H1 (cell line): ENCODE measurements at regions not wholly inside any gene's neighbourhood (a gene's known extent, or its start where the extent isn't known, plus 50 kb on each side); places are given as distances from the start of the nearest gene placed in this dataset.

Source experiments
- CTCF ChIA-PET: fragments of 300-600 bp; sonication (Branson Sonifier 250); formaldehyde crosslinking; loops from one replicate; lab custom pipeline; 2021; ENCODE audit not compliant: partially characterized antibody; lab: Charles Lee
- POLR2A ChIA-PET: fragments of 300-600 bp; sonication (Branson Sonifier 250); formaldehyde crosslinking; loops from one replicate; lab custom pipeline; 2021; ENCODE audit warnings: inconsistent platforms; ENCODE audit not compliant: partially characterized antibody; lab: Charles Lee
- DNase-seq, 2 experiments: peaks; one replicate each; pipeline versions ENCODE4 v3.0.0 to v3.0.0-alpha.2; 2010 to 2022; ENCODE audit warnings: low spot score in 2 of 2, low read depth in 1 of 2, mixed read lengths in 1 of 2
- FAIRE-seq: peaks from 2 replicates; lab custom pipeline; 2011; peaks lifted over from hg19 to GRCh38; lab: Jason Lieb, UNC
- H2AFZ ChIP-seq: 2 replicates; pipeline ENCODE4 v1.8.1; 2012; ENCODE audit warnings: low read length, inconsistent platforms
- H2AK5ac ChIP-seq: 2 replicates; pipeline ENCODE4 v1.6.1; 2013; ENCODE audit warnings: low read depth, low read length
- H2BK120ac ChIP-seq: replicated peaks from 2 replicates; pipeline ENCODE3; 2013; ENCODE audit warnings: low read depth, low read length, inconsistent platforms
- H2BK12ac ChIP-seq: 2 replicates; pipeline ENCODE4 v1.6.1; 2013; ENCODE audit warnings: low read depth, low read length
- H2BK15ac ChIP-seq: 2 replicates; pipeline ENCODE4 v1.6.1; 2013; ENCODE audit warnings: low read length
- H2BK20ac ChIP-seq: 2 replicates; pipeline ENCODE4 v1.6.1; 2013; ENCODE audit warnings: low read length
- H2BK5ac ChIP-seq: 2 replicates; pipeline ENCODE4 v1.6.1; 2013; ENCODE audit warnings: low read depth, low read length
- H3K14ac ChIP-seq: 2 replicates; pipeline ENCODE4 v1.6.1; 2013; ENCODE audit warnings: inconsistent platforms; ENCODE audit not compliant: insufficient read length
- H3K18ac ChIP-seq: 2 replicates; pipeline ENCODE4 v1.6.1; 2013; ENCODE audit warnings: low read length; ENCODE audit errors: extremely low read depth
- H3K23ac ChIP-seq: 2 replicates; pipeline ENCODE4 v1.6.1; 2013; ENCODE audit warnings: inconsistent platforms; ENCODE audit not compliant: insufficient read length
- H3K23me2 ChIP-seq: 2 replicates; pipeline ENCODE4 v1.6.1; 2013; ENCODE audit warnings: low read depth, low read length
- H3K27ac ChIP-seq: 2 replicates; pipeline ENCODE4 v1.6.1; 2011; ENCODE audit warnings: low read depth, low read length, inconsistent platforms
- H3K27me3 ChIP-seq, 4 experiments: replicated peaks in 1 of 4; 1 replicate in 1 of 4; 2 replicates in 3 of 4; pipeline versions ENCODE4 v1.6.1 to v1.8.1; 2011 to 2013; ENCODE audit warnings: low read length in 3 of 4, mild to moderate bottlenecking in 3 of 4, inconsistent platforms in 2 of 4, mixed read lengths in 2 of 4, moderate library complexity in 1 of 4; ENCODE audit not compliant: control insufficient read depth in 3 of 4, insufficient read depth in 3 of 4; ENCODE audit errors: extremely low read depth in 1 of 4
- H3K36me3 ChIP-seq, 4 experiments: 2 replicates each; pipeline versions ENCODE4 v1.6.1 to v1.8.1; 2011 to 2013; ENCODE audit warnings: mild to moderate bottlenecking in 4 of 4, low read length in 3 of 4, moderate library complexity in 2 of 4, control low read depth in 1 of 4, inconsistent platforms in 1 of 4; ENCODE audit not compliant: insufficient read depth in 4 of 4, control insufficient read depth in 2 of 4
- H3K4ac ChIP-seq: replicated peaks from 2 replicates; pipeline ENCODE3; 2013; ENCODE audit warnings: low read length, low read depth, mixed read lengths, inconsistent platforms; ENCODE audit not compliant: insufficient read length
- H3K4me1 ChIP-seq, 4 experiments: replicated peaks in 1 of 4; 1 replicate in 1 of 4; 2 replicates in 3 of 4; pipeline versions ENCODE4 v1.6.1 to v1.8.1; 2011 to 2013; ENCODE audit warnings: low read length in 3 of 4, inconsistent platforms in 2 of 4, mixed read lengths in 1 of 4; ENCODE audit not compliant: insufficient read depth in 4 of 4, control insufficient read depth in 3 of 4
- H3K4me2 ChIP-seq, 2 experiments: 2 replicates each; pipeline versions ENCODE4 v1.6.1 to v1.8.1; 2011 to 2013; ENCODE audit warnings: low read depth in 2 of 2, low read length in 2 of 2, control low read depth in 1 of 2, inconsistent platforms in 1 of 2, mild to moderate bottlenecking in 1 of 2; ENCODE audit not compliant: insufficient read depth in 1 of 2
- H3K4me3 ChIP-seq, 4 experiments: fragments of 200-600, 300-600 bp in 1 of 4; sonication (generic), shearing (Covaris generic), sonication (Bioruptor Twin) in 1 of 4; 2 replicates each; pipeline versions ENCODE4 v1.5.1 to v1.8.1; 2011 to 2016; ENCODE audit warnings: low read length in 4 of 4, low read depth in 3 of 4, control low read depth in 2 of 4, inconsistent platforms in 2 of 4, mild to moderate bottlenecking in 2 of 4, mixed read lengths in 1 of 4, moderate library complexity in 1 of 4; ENCODE audit not compliant: insufficient read depth in 2 of 4; ENCODE audit errors: extremely low read depth in 1 of 4
- H3K56ac ChIP-seq: replicated peaks from 2 replicates; pipeline ENCODE3; 2013; ENCODE audit warnings: low read depth, mild to moderate bottlenecking, mixed read lengths, low read length, inconsistent platforms; ENCODE audit not compliant: insufficient read length
- H3K79me1 ChIP-seq: 2 replicates; pipeline ENCODE4 v1.6.1; 2013; ENCODE audit warnings: low read depth, low read length, control low read depth
- H3K79me2 ChIP-seq, 2 experiments: 2 replicates each; pipeline versions ENCODE4 v1.6.1 to v1.8.1; 2012 to 2013; ENCODE audit warnings: low read length in 2 of 2, mild to moderate bottlenecking in 2 of 2, inconsistent platforms in 1 of 2; ENCODE audit not compliant: insufficient read depth in 2 of 2, control insufficient read depth in 1 of 2
- H3K9ac ChIP-seq, 4 experiments: replicated peaks in 1 of 4; 1 replicate in 1 of 4; 2 replicates in 3 of 4; pipeline versions ENCODE4 v1.6.1 to v1.8.1; 2011 to 2013; ENCODE audit warnings: low read depth in 3 of 4, low read length in 3 of 4, control low read depth in 2 of 4, mild to moderate bottlenecking in 2 of 4, moderate library complexity in 2 of 4, inconsistent platforms in 1 of 4; ENCODE audit errors: extremely low read depth in 1 of 4
- H3K9me3 ChIP-seq, 2 experiments: 2 replicates each; pipeline versions ENCODE4 v1.6.1 to v1.8.1; 2012 to 2013; ENCODE audit warnings: mild to moderate bottlenecking in 2 of 2, moderate library complexity in 2 of 2, control low read depth in 1 of 2, inconsistent platforms in 1 of 2, low read depth in 1 of 2, low read length in 1 of 2, mixed read lengths in 1 of 2; ENCODE audit not compliant: insufficient read depth in 2 of 2
- H4K20me1 ChIP-seq, 2 experiments: replicated peaks in 1 of 2; 2 replicates each; pipeline versions ENCODE3 to v1.8.1; 2011 to 2013; ENCODE audit warnings: inconsistent platforms in 2 of 2, low read length in 2 of 2, mild to moderate bottlenecking in 1 of 2; ENCODE audit not compliant: insufficient read depth in 2 of 2, control insufficient read depth in 1 of 2
- H4K5ac ChIP-seq: 2 replicates; pipeline ENCODE4 v1.6.1; 2013; ENCODE audit warnings: low read length, low read depth, mixed read lengths, inconsistent platforms; ENCODE audit not compliant: insufficient read length
- H4K8ac ChIP-seq: 2 replicates; pipeline ENCODE4 v1.8.0; 2013; ENCODE audit warnings: mild to moderate bottlenecking, moderate library complexity, low read length, inconsistent platforms; ENCODE audit not compliant: insufficient read depth; ENCODE audit errors: extremely low read depth
- H4K91ac ChIP-seq: replicated peaks from 2 replicates; pipeline ENCODE3; 2013; ENCODE audit warnings: low read length, mixed read lengths, inconsistent platforms; ENCODE audit not compliant: insufficient read length
- CBX5 ChIP-seq: fragments of 300-800, 300-1000 bp; sonication (generic); IDR thresholded peaks from 2 replicates; pipeline ENCODE4 v1.7.1; 2016; ENCODE audit warnings: antibody characterized with exemption, low read length, low read depth
- CBX8 ChIP-seq: fragments of 300-800, 300-1000 bp; sonication (generic); IDR thresholded peaks from 2 replicates; pipeline ENCODE4 v1.7.1; 2016; ENCODE audit warnings: low read depth, low read length, borderline replicate concordance
- CHD2 ChIP-seq: IDR thresholded peaks from 2 replicates; pipeline ENCODE4 v1.6.1; 2012; ENCODE audit warnings: low read length, improper control_type of control experiment
- E2F6 ChIP-seq: IDR thresholded peaks from 2 replicates; pipeline ENCODE4 v1.6.1; 2012; ENCODE audit warnings: inconsistent platforms
- FOSL1 ChIP-seq: IDR thresholded peaks from 2 replicates; pipeline ENCODE4 v1.6.1; 2011; ENCODE audit warnings: mild to moderate bottlenecking, low read depth, low read length, moderate library complexity; ENCODE audit not compliant: insufficient read depth
- JUN ChIP-seq: IDR thresholded peaks from 2 replicates; pipeline ENCODE4 v1.6.1; 2011; ENCODE audit warnings: low read depth, mild to moderate bottlenecking, improper control_type of control experiment, low read length
- KDM1A ChIP-seq: fragments of 200-600, 300-600 bp; sonication (generic); IDR thresholded peaks from 2 replicates; pipeline ENCODE4 v1.7.1; 2016; ENCODE audit warnings: mild to moderate bottlenecking, low read length, borderline replicate concordance
- KDM5A ChIP-seq: fragments of 200-600 bp; IDR thresholded peaks from 2 replicates; pipeline ENCODE4 v1.7.1; 2012; ENCODE audit warnings: mild to moderate bottlenecking, low read length, inconsistent platforms, mixed read lengths
- MAFK ChIP-seq: IDR thresholded peaks from 2 replicates; pipeline ENCODE4 v1.6.1; 2012; ENCODE audit warnings: low read depth, mild to moderate bottlenecking, improper control_type of control experiment, low read length
- SAP30 ChIP-seq: fragments of 300-600 bp; sonication (generic); IDR thresholded peaks from 2 replicates; pipeline ENCODE4 v1.7.1; 2012; ENCODE audit warnings: low read length, moderate library complexity, mild to moderate bottlenecking, inconsistent platforms; ENCODE audit not compliant: insufficient read depth, insufficient replicate concordance
- SIN3A ChIP-seq, 2 experiments: IDR thresholded peaks in 1 of 2; conservative IDR thresholded peaks in 1 of 2; 2 replicates each; pipeline ENCODE4 v1.6.1; 2011 to 2012; ENCODE audit warnings: low read length in 2 of 2, improper control_type of control experiment in 1 of 2, low read depth in 1 of 2, mild to moderate bottlenecking in 1 of 2
- TCF12 ChIP-seq: IDR thresholded peaks from 2 replicates; pipeline ENCODE4 v1.6.1; 2011; ENCODE audit warnings: low read depth, mild to moderate bottlenecking, low read length
- ZNF274 ChIP-seq: IDR thresholded peaks from 2 replicates; pipeline ENCODE4 v1.7.0; 2012; ENCODE audit warnings: low read length, borderline replicate concordance; ENCODE audit errors: extremely low read depth
- WGBS, 2 experiments: shearing (Covaris generic) in 1 of 2; methylation state at CpG; one replicate each; pipeline versions ENCODE4 v1.1.6 to v1.1.7; 2013 to 2015; ENCODE audit warnings: low lambda C conversion rate in 2 of 2, mixed read lengths in 2 of 2, inconsistent platforms in 1 of 2, low coverage in 1 of 2, missing lambda C conversion rate in 1 of 2; ENCODE audit not compliant: insufficient replicate concordance in 2 of 2, insufficient coverage in 1 of 2, insufficient read length in 1 of 2; ENCODE audit errors: extremely low coverage in 1 of 2, missing lambda C conversion rate in 1 of 2; 5-methylcytosine and 5-hydroxymethylcytosine counted together

GRCh38 chr2:8317418-8317817 is 364.4 kb upstream of the ID2 start:
- no peaks in the 10 kb centered on the region for H3K36me3 ChIP-seq
- ChIA-PET CTCF (interaction anchor here (0.9 kb wide), 1 partner anchor 9 kb away, joined by 4 read pairs; no protein-coding TSS in a partner anchor), POLR2A (interaction anchor here (0.6 kb wide), 1 partner anchor 14 kb away, joined by 3 read pairs; no protein-coding TSS in a partner anchor)
- no peak overlapping the region for H3K4ac ChIP-seq
- no peak overlapping the region for H4K5ac ChIP-seq
- H3K79me2 ChIP-seq = no peaks in the 10 kb centered on the region
- no peak overlapping the region for H2BK120ac ChIP-seq
- no peak overlapping the region for H3K14ac ChIP-seq
- H3K27ac ChIP-seq = no peak overlapping the region
- no peak overlapping the region for H2BK12ac ChIP-seq
- H3K79me1 ChIP-seq = no peaks in the 10 kb centered on the region
- H3K23ac ChIP-seq = no peak overlapping the region
- H3K23me2 ChIP-seq = no peaks in the 10 kb centered on the region
- H3K9me3 ChIP-seq = no peaks in the 10 kb centered on the region
- no peak overlapping the region for H3K18ac ChIP-seq
- no peak overlapping the region; the same call in 1 of the 2 replicates for H2AK5ac ChIP-seq
- H3K4me1 ChIP-seq = peaks cover 0 to 8% (median 4%) of the 10 kb centered on the region in 4 experiments; a peak in 2 of 7 replicates
- H2AFZ ChIP-seq = no peak overlapping the region
- H3K4me3 ChIP-seq = no peak overlapping the region
- H3K9ac ChIP-seq = no peak overlapping the region
- H2BK20ac ChIP-seq = peak overlapping the region; percentile 40; the same call in 1 of the 2 replicates
- WGBS, 2 experiments = 85% methylated on average over 10 of the region's 10 CpGs; no CpG with 5 or more reads in 1 of the 2 experiments
- DNase-seq = no peak
- H4K20me1 ChIP-seq = no peaks in the 10 kb centered on the region
- H3K56ac ChIP-seq = no peak overlapping the region
- H2BK5ac ChIP-seq = no peak overlapping the region
- H4K91ac ChIP-seq = peak overlapping the region; percentile 7
- no peak overlapping the region for H3K4me2 ChIP-seq
- no peaks in the 10 kb centered on the region; a peak in 1 of 7 replicates for H3K27me3 ChIP-seq
- no peak overlapping the region for H2BK15ac ChIP-seq
- no peak overlapping the region for H4K8ac ChIP-seq
- FAIRE-seq = no peak
- TF ChIP-seq CBX8 (no peak), JUN (no peak), KDM1A (no peak), FOSL1 (no peak), MAFK (no peak), KDM5A (no peak), E2F6 (no peak), TCF12 (no peak), SAP30 (no peak), CHD2 (no peak), ZNF274 (no peak), CBX5 (no peak), SIN3A (conservative IDR thresholded peaks at IDR 0.05 in 1 of 2, IDR thresholded peaks at IDR 0.05 in 1 of 2; ENCODE audit: low read depth in 1 of 2, low read length in 2 of 2) (no peak)
